NCI-H1417 (cell line): ENCODE measurements at regions not wholly inside any gene's neighbourhood (a gene's known extent, or its start where the extent isn't known, plus 50 kb on each side); places are given as distances from the start of the nearest gene placed in this dataset.

Experiments used
- DNase-seq, 3 experiments: peaks; one replicate each; lab custom pipeline; 2025; lab: John Stamatoyannopoulos, UW

DNA sequence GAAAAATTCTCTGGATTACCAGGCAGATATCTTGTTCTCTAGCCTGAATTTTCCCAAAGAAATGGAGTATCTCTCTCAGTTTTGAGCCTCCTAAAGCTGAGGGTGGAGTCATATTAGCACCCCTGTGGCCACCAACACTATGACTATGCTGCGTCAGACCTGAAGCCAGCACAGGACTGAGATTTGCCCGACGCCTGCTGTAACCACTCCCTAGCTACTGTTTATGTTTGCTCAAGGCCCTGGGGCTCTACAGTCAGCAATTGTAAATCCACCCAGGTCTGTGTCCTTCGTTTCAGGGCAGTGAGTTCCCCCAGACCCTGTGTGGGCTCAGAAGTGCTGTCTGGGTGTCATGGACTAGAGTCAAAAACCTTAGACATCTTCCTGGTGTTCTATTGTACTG lies 61.4 kb downstream of the ZXDA start:
- no peak for DNase-seq

DNA sequence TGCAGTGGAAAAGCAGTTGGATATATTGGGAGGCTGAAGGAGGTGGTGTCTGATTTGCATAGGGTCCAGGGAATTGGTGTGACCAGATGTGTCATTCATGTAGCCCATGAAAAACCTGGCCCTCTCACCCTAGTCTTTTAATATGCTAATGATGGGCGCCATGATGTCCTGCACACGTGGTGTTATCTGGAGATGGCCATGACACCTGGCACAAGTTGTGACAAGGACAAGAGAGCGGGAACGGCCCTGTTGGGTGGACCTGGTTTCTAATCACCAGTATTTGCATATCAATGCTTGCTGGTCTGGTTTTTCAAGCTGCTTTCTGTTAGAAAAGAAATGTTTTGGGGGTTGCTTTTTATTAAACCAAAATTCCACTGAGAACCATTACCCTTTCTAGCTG lies 87.4 kb downstream of the ZXDA start:
- DNase-seq: peak in 1 of 3 experiments; percentile 37

DNA sequence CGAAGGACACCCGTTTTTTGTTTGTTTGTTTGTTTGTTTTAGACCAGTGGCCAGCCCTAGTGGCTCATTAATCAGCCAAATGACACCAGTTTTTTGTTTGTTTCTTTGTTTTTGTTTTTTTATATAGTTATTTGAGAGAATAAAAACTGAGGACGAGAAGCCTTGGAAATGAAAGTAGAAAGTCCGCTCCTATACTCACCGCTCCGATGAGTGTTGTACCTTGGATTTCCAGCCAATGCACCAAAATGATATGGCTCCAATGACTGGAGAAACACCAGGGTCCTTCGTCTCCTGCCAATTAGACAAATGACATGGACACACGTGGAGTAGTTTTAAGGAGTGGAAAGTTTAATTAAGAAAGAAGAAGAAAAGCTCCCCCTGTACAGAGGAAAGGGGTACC lies 87.9 kb downstream of the ZXDA start:
- DNase-seq: peak in 1 of 3 experiments; percentile 52

DNA sequence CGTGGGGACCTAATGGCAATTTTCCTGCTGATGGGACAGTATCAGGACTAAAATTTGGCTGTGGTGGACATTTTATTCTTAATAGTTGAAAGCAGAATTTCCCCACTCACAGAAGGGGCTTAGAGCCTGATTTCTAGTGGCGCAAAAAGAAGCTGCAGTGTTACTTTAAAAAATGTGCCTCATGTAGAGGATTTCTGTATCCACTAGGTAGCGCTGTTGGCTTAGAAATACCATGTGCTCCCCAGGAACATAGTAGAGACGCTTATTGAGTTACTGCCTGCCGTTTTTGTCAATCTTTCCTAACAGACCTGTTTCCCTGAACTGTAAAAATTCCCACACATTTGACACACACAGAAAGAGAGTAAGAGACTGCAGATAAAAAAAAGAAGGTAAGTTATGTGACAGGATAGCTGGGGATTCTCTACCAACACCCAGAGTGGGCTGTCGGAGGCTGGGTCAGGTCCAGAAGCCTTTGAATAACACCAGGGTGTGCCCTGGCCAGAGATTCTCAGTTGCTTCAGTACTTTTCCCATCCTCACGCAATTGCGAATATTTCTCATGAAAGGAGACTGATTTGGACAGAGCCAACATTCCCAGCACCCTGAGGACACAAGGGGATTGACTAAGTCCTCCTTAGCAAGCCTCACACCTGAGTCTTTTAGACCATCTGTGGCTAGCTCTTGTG lies 88.4 kb downstream of the ZXDA start:
- peak; percentile 9 to 87 (median 48) for DNase-seq

GRCh38 chrX:57817302-57817701 lies 93.0 kb downstream of the ZXDA start:
- peak in 1 of 3 experiments; percentile 4 for DNase-seq

GRCh38 chrX:57772637-57773036 lies 92.6 kb upstream of the NLRP2B start:
- peak in 2 of 3 experiments; percentile 3 to 30 for DNase-seq

DNA sequence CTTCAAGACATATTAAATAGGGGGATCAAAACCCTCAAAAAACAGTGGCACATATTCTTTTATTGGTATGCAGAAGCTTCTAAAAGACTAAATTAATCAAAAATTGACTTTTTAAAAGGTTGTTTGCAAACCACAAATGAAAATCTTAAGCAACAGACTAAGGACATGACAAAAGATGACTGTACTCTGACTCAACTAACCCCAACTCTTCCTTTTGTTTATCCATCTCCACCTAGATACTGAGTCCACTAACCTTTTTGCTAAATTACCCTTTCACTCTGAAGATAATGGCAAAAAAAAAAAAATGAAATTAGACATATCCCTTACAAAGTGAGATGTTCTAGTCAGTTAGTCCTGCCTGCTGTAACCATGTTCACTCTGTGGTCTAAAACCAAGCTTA lies 91.6 kb upstream of the NLRP2B start:
- no peak for DNase-seq

DNA sequence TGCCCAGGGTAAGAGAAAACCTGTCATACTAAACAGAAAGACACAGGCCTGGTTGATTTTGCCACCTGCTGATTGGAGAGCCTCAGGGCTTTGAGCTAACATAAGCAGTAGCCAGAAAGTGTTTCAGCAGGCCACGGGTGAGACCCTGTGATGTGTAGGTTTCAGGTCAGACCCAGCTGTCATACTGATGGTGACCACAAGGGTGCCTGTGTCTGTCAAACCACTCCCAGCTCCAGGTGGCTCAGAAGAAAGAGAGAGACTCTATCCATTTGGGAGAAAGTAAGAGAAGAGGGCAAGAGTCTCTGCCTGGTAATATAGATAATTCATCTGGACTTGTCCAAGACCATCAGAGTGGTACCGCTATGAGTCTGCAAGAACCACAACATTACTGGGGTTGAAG lies 72.8 kb upstream of the NLRP2B start:
- no peak for DNase-seq

DNA sequence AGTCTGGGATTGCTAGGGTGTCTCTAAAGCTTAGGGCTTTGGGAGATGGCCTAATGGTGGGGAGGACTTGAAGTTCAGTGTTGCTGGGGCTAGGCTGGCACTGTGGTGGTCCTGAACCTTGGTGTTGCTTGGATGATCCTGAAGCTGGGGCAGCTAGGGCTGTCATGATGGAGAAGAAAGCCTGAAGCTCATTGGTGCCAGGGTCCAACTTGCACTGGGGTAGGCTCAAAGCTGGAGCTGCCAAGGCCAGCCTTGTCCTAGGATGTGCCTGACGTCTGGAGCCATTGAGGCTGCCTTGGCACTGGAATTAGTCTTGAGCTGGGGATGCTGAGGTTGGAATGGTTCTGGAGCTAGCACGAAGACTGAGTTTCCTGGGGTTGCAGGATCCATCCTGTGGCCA lies 61.0 kb upstream of the NLRP2B start:
- DNase-seq: no peak

DNA sequence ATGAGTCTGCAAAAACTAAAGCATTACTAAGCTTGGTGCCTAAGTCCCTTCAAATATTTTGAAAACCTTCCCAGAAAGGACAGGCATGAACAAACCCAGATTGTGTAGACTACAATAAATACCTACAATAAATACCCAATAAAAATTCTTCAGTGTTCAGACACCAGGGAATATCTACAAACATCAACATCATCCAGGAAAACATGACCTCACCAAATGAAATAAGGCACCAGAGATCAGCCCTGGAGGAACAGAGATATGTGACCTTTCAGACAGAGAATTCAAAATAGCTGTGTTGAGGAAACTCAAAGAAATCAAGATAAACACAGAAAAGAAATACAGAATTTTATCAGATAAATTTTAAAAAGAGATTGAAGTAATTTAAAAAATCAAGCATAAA lies 57.8 kb upstream of the NLRP2B start:
- DNase-seq: no peak
